Caco-2 (cell line): ENCODE measurements at regions not wholly inside any gene's neighbourhood (a gene's known extent, or its start where the extent isn't known, plus 50 kb on each side); places are given as distances from the start of the nearest gene placed in this dataset.

Source experiments
- BruUV-seq: library from RNA; stranded (reverse); fragments of 400-500 nt; replicated peaks from 2 replicates; lab custom pipeline; 2021; lab: Mats Ljungman, UMichigan
- CTCF ChIA-PET: fragments of 300-600 bp; sonication (Branson Sonifier 250); formaldehyde crosslinking; loops from one replicate; lab custom pipeline; 2022; ENCODE audit warnings: antibody characterized with exemption; lab: Charles Lee
- POLR2A ChIA-PET: fragments of 300-600 bp; sonication (Branson Sonifier 250); formaldehyde crosslinking; loops from one replicate; lab custom pipeline; 2022; ENCODE audit warnings: antibody characterized with exemption; lab: Charles Lee
- DNase-seq, 2 experiments: peaks; one replicate each; pipeline versions ENCODE4 v3.0.0 to v3.0.0-alpha.2; 2020 to 2022
- H3K27me3 ChIP-seq: replicated peaks from 2 replicates; pipeline ENCODE4 v1.6.0; 2011; ENCODE audit warnings: low read length; ENCODE audit not compliant: control insufficient read depth, insufficient read depth
- H3K36me3 ChIP-seq: 2 replicates; pipeline ENCODE4 v1.5.1; 2011; ENCODE audit warnings: low read length; ENCODE audit not compliant: control insufficient read depth, insufficient read depth
- H3K4me1 ChIP-seq: fragments of 250-450 bp; sonication (Bioruptor Pico); 2 replicates; pipeline ENCODE4 v1.5.1; 2020; ENCODE audit warnings: mild to moderate bottlenecking
- H3K4me3 ChIP-seq: 2 replicates; pipeline ENCODE4 v1.5.1; 2011; ENCODE audit warnings: low read depth, mild to moderate bottlenecking, control low read depth, low read length
- H3K9me3 ChIP-seq: fragments of 250-450 bp; sonication (Bioruptor Pico); 2 replicates; pipeline ENCODE4 v1.5.1; 2020; ENCODE audit warnings: mild to moderate bottlenecking, moderate library complexity
- H3K27ac Mint-ChIP-seq: one replicate; pipeline ENCODE4 v1.8.0; 2022; ENCODE audit warnings: mixed read lengths; ENCODE audit not compliant: unreplicated experiment
- H3K27me3 Mint-ChIP-seq: one replicate; pipeline ENCODE4 v1.8.0; 2022; ENCODE audit warnings: mixed read lengths; ENCODE audit not compliant: insufficient read depth, unreplicated experiment
- H3K36me3 Mint-ChIP-seq: one replicate; pipeline ENCODE4 v1.8.0; 2022; ENCODE audit warnings: mild to moderate bottlenecking, mixed read lengths; ENCODE audit not compliant: insufficient read depth, unreplicated experiment
- H3K4me1 Mint-ChIP-seq: one replicate; pipeline ENCODE4 v1.8.0; 2022; ENCODE audit warnings: low read depth, mixed read lengths; ENCODE audit not compliant: unreplicated experiment
- H3K4me3 Mint-ChIP-seq: one replicate; pipeline ENCODE4 v1.8.0; 2022; ENCODE audit warnings: mild to moderate bottlenecking, moderate library complexity, mixed read lengths; ENCODE audit not compliant: unreplicated experiment
- H3K9me3 Mint-ChIP-seq: one replicate; pipeline ENCODE4 v1.8.0; 2022; ENCODE audit warnings: mixed read lengths; ENCODE audit not compliant: unreplicated experiment
- intact Hi-C: fragments of 100-400 bp; cut with micrococcal nuclease; formaldehyde crosslinking; loops from one replicate; pipeline ENCODE4 v1.10.0; 2022; ENCODE audit not compliant: unreplicated experiment
- TF ChIP-seq, protein P1 (sequence below), 2 experiments: fragments of 200-600 bp in 1 of 2; IDR thresholded peaks; 1 replicate in 1 of 2; 2 replicates in 1 of 2; pipeline versions ENCODE4 v1.5.1 to v1.8.0; 2011 to 2022; ENCODE audit warnings: antibody characterized with exemption in 1 of 2, control low read depth in 1 of 2, inconsistent platforms in 1 of 2, low read depth in 1 of 2, low read length in 1 of 2, mild to moderate bottlenecking in 1 of 2, moderate library complexity in 1 of 2; ENCODE audit not compliant: insufficient read depth in 1 of 2, severe bottlenecking in 1 of 2, unreplicated experiment in 1 of 2

DNA sequence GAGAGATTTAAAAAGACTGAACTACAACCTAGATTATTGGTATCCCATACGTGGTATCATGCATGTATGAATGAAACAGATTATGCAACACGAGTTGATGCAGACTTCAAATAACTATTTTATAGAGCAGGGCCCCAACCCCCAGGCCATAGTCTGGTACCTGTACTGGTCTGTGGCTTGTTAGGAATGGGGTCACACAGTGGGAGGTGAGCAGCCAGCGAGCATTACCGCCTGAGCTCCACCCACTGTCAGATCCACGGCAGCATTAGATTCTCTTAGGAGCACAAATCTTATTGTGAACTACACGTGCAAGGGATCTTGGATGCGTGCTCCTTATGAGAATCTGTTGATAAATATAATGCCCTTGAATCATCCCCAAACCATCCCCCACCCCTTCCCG is 320.2 kb downstream of the TBC1D4 start:
- TF ChIP-seq, protein P1, sequence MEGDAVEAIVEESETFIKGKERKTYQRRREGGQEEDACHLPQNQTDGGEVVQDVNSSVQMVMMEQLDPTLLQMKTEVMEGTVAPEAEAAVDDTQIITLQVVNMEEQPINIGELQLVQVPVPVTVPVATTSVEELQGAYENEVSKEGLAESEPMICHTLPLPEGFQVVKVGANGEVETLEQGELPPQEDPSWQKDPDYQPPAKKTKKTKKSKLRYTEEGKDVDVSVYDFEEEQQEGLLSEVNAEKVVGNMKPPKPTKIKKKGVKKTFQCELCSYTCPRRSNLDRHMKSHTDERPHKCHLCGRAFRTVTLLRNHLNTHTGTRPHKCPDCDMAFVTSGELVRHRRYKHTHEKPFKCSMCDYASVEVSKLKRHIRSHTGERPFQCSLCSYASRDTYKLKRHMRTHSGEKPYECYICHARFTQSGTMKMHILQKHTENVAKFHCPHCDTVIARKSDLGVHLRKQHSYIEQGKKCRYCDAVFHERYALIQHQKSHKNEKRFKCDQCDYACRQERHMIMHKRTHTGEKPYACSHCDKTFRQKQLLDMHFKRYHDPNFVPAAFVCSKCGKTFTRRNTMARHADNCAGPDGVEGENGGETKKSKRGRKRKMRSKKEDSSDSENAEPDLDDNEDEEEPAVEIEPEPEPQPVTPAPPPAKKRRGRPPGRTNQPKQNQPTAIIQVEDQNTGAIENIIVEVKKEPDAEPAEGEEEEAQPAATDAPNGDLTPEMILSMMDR (IDR thresholded peaks at IDR 0.05; ENCODE audit: insufficient read depth in 1 of 2, low read depth in 1 of 2, low read length in 1 of 2, severe bottlenecking in 1 of 2, unreplicated experiment in 1 of 2) = no peak
- peaks cover 10% of the 10 kb centered on the region for H3K27me3 Mint-ChIP-seq
- no peak overlapping the region for H3K4me3 Mint-ChIP-seq
- no peaks in the 10 kb centered on the region for H3K36me3 ChIP-seq
- H3K4me1 ChIP-seq = no peaks in the 10 kb centered on the region
- no peak overlapping the region for H3K4me3 ChIP-seq
- H3K36me3 Mint-ChIP-seq = no peaks in the 10 kb centered on the region
- no peaks in the 10 kb centered on the region for H3K27me3 ChIP-seq
- H3K4me1 Mint-ChIP-seq = no peaks in the 10 kb centered on the region
- ChIA-PET POLR2A (no interaction called here), CTCF (no interaction called here)
- no peak overlapping the region for H3K27ac Mint-ChIP-seq
- H3K9me3 Mint-ChIP-seq = no peaks in the 10 kb centered on the region
- intact Hi-C loops = no loop called here
- no TSS peak for BruUV-seq
- no peak for DNase-seq
- no peaks in the 10 kb centered on the region for H3K9me3 ChIP-seq

DNA sequence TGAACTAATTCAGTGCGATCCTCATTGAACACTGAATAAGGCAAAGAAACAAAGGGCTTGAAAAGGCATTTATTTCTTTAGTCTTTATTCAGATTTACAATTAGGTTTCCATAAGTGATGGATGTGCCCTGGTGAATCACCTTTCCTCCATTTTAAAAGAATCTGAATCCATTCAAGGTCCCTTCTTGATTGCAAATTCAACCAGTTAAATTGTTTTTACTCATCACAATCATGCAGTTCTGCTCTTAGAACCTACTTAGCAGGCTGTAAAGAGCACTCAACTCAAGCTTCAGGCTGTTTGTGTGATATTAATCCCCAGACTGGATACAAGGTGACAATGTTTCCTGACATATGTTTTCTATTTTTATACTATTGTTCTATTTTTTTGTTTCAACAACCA is 321.0 kb downstream of the TBC1D4 start:
- H3K27me3 Mint-ChIP-seq = peaks cover 12% of the 10 kb centered on the region
- H3K36me3 ChIP-seq = no peaks in the 10 kb centered on the region
- no peak overlapping the region for H3K4me3 ChIP-seq
- DNase-seq = no peak
- H3K4me1 ChIP-seq = no peaks in the 10 kb centered on the region
- no peaks in the 10 kb centered on the region for H3K27me3 ChIP-seq
- no peaks in the 10 kb centered on the region for H3K9me3 Mint-ChIP-seq
- no peaks in the 10 kb centered on the region for H3K9me3 ChIP-seq
- no peaks in the 10 kb centered on the region for H3K4me1 Mint-ChIP-seq
- no peaks in the 10 kb centered on the region for H3K36me3 Mint-ChIP-seq
- intact Hi-C loops = no loop called here
- CTCF ChIA-PET = no interaction called here
- no TSS peak for BruUV-seq
- TF ChIP-seq, protein P1 (IDR thresholded peaks at IDR 0.05; ENCODE audit: insufficient read depth in 1 of 2, low read depth in 1 of 2, low read length in 1 of 2, severe bottlenecking in 1 of 2, unreplicated experiment in 1 of 2) = no peak
- no peak overlapping the region for H3K4me3 Mint-ChIP-seq
- POLR2A ChIA-PET = no interaction called here
- H3K27ac Mint-ChIP-seq = no peak overlapping the region

DNA sequence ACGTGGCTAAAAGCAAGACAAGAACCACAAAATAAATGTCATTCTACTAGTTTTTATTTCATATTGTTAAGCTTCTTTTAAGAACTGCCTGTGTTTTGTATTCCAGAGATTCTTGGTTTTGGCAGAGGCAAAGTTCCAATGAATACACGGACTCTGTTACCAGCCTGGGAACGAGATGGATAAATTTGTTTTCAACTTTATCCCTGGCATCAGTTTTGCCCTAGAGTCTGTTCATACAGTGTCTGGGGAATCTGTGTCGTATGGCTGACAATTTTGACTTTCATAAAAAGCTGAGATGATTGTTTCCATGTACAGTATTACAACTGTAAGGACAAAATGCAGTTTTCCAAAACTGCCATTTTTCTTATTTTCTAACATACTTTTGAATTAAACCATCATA is 327.6 kb downstream of the TBC1D4 start:
- no peaks in the 10 kb centered on the region for H3K4me1 Mint-ChIP-seq
- ChIA-PET POLR2A (no interaction called here), CTCF (no interaction called here)
- H3K9me3 Mint-ChIP-seq = peaks cover 13% of the 10 kb centered on the region
- no peaks in the 10 kb centered on the region for H3K36me3 Mint-ChIP-seq
- Histone ChIP-seq H3K4me3 (no peak overlapping the region), H3K9me3 (no peaks in the 10 kb centered on the region), H3K4me1 (no peaks in the 10 kb centered on the region), H3K27me3 (no peaks in the 10 kb centered on the region), H3K36me3 (no peaks in the 10 kb centered on the region)
- no peak overlapping the region for H3K4me3 Mint-ChIP-seq
- no peak overlapping the region for H3K27ac Mint-ChIP-seq
- TF ChIP-seq, protein P1 (IDR thresholded peaks at IDR 0.05; ENCODE audit: insufficient read depth in 1 of 2, low read depth in 1 of 2, low read length in 1 of 2, severe bottlenecking in 1 of 2, unreplicated experiment in 1 of 2) = no peak
- H3K27me3 Mint-ChIP-seq = peaks cover 16% of the 10 kb centered on the region
- no TSS peak for BruUV-seq
- no peak for DNase-seq
- intact Hi-C loops = no loop called here
